ES-I3 (cell line): ENCODE measurements at regions not wholly inside any gene's neighbourhood (a gene's known extent, or its start where the extent isn't known, plus 50 kb on each side); places are given as distances from the start of the nearest gene placed in this dataset.

ENCODE experiments used
- H3K36me3 ChIP-seq: 2 replicates; pipeline ENCODE4 v1.6.1; 2013; ENCODE audit warnings: mild to moderate bottlenecking, low read length, control low read depth, moderate library complexity; ENCODE audit not compliant: insufficient read depth
- H3K4me1 ChIP-seq: 2 replicates; pipeline ENCODE4 v1.6.1; 2013; ENCODE audit warnings: mild to moderate bottlenecking, control low read depth, low read length; ENCODE audit not compliant: insufficient read depth
- H3K9ac ChIP-seq: 2 replicates; pipeline ENCODE4 v1.6.1; 2013; ENCODE audit warnings: low read depth, mild to moderate bottlenecking, low read length, moderate library complexity
- H3K9me3 ChIP-seq: 2 replicates; pipeline ENCODE4 v1.6.1; 2013; ENCODE audit warnings: mild to moderate bottlenecking, low read length, moderate library complexity; ENCODE audit not compliant: control insufficient read depth, insufficient read depth

GRCh38 chr5:56467176-56467717, 234.1 kb upstream of the ANKRD55 start:
- no peaks in the 10 kb centered on the region for H3K9me3 ChIP-seq
- H3K9ac ChIP-seq: no peak overlapping the region
- H3K36me3 ChIP-seq: no peaks in the 10 kb centered on the region
- H3K4me1 ChIP-seq: peaks cover 11% of the 10 kb centered on the region; the same call in 1 of the 2 replicates

GRCh38 chr5:56466136-56466816, 233.1 kb upstream of the ANKRD55 start:
- H3K4me1 ChIP-seq: peaks cover 11% of the 10 kb centered on the region; the same call in 1 of the 2 replicates
- no peaks in the 10 kb centered on the region for H3K9me3 ChIP-seq
- H3K9ac ChIP-seq: no peak overlapping the region
- no peaks in the 10 kb centered on the region for H3K36me3 ChIP-seq

- Histone ChIP-seq H3K4me1 (peaks cover 11% of the 10 kb centered on the region; the same call in 1 of the 2 replicates), H3K9me3 (no peaks in the 10 kb centered on the region), H3K9ac (no peak overlapping the region), H3K36me3 (no peaks in the 10 kb centered on the region)
Measured at GRCh38 chr5:56465769-56466135, 232.6 kb upstream of the ANKRD55 start.

GRCh38 chr5:56464935-56465768, 232.0 kb upstream of the ANKRD55 start:
- Histone ChIP-seq H3K36me3 (no peaks in the 10 kb centered on the region), H3K4me1 (peaks cover 15% of the 10 kb centered on the region), H3K9me3 (no peaks in the 10 kb centered on the region), H3K9ac (no peak overlapping the region)

- H3K9me3 ChIP-seq: no peaks in the 10 kb centered on the region
- peaks cover 23% of the 10 kb centered on the region for H3K4me1 ChIP-seq
Measured at GRCh38 chr5:56463944-56464571, 230.9 kb upstream of the ANKRD55 start.

GRCh38 chr5:56461584-56461983, 228.5 kb upstream of the ANKRD55 start:
- H3K36me3 ChIP-seq: no peaks in the 10 kb centered on the region
- H3K9ac ChIP-seq: no peak overlapping the region
- H3K4me1 ChIP-seq: peaks cover 25% of the 10 kb centered on the region
- H3K9me3 ChIP-seq: no peaks in the 10 kb centered on the region

More at GRCh38 chr5:56463944-56464571, 230.9 kb upstream of the ANKRD55 start:
- H3K9ac ChIP-seq: no peak overlapping the region
- H3K36me3 ChIP-seq: no peaks in the 10 kb centered on the region

GRCh38 chr5:56460681-56461191, 227.6 kb upstream of the ANKRD55 start:
- H3K4me1 ChIP-seq: peaks cover 24% of the 10 kb centered on the region
- no peak overlapping the region for H3K9ac ChIP-seq
- no peaks in the 10 kb centered on the region for H3K36me3 ChIP-seq
- no peaks in the 10 kb centered on the region for H3K9me3 ChIP-seq

- Histone ChIP-seq H3K4me1 (peaks cover 19% of the 10 kb centered on the region), H3K36me3 (no peaks in the 10 kb centered on the region), H3K9me3 (no peaks in the 10 kb centered on the region), H3K9ac (no peak overlapping the region)
Measured at GRCh38 chr5:56460195-56460546, 227.0 kb upstream of the ANKRD55 start.

GRCh38 chr5:56459394-56460194, 226.5 kb upstream of the ANKRD55 start:
- Histone ChIP-seq H3K9me3 (no peaks in the 10 kb centered on the region), H3K9ac (no peak overlapping the region), H3K4me1 (peaks cover 14% of the 10 kb centered on the region; the same call in 1 of the 2 replicates), H3K36me3 (no peaks in the 10 kb centered on the region)

- Histone ChIP-seq H3K9me3 (no peaks in the 10 kb centered on the region), H3K4me1 (peaks cover 14% of the 10 kb centered on the region; the same call in 1 of the 2 replicates), H3K9ac (no peak overlapping the region), H3K36me3 (no peaks in the 10 kb centered on the region)
Measured at GRCh38 chr5:56457887-56458812, 225.0 kb upstream of the ANKRD55 start.

GRCh38 chr5:56456002-56456401, 222.9 kb upstream of the ANKRD55 start:
- no peak overlapping the region for H3K9ac ChIP-seq
- H3K9me3 ChIP-seq: no peaks in the 10 kb centered on the region
- H3K36me3 ChIP-seq: no peaks in the 10 kb centered on the region
- H3K4me1 ChIP-seq: peaks cover 14% of the 10 kb centered on the region; the same call in 1 of the 2 replicates

- H3K9me3 ChIP-seq: no peaks in the 10 kb centered on the region
- no peak overlapping the region for H3K9ac ChIP-seq
- H3K36me3 ChIP-seq: no peaks in the 10 kb centered on the region
- peaks cover 12% of the 10 kb centered on the region; the same call in 1 of the 2 replicates for H3K4me1 ChIP-seq
Measured at GRCh38 chr5:56455417-56455816, 222.3 kb upstream of the ANKRD55 start.
